ENCODE measurements at regions not wholly inside any gene's neighbourhood (a gene's known extent, or its start where the extent isn't known, plus 50 kb on each side); places are given as distances from the start of the nearest gene placed in this dataset.

GRCh38 chr9:135286961-135287360 lies 192.6 kb upstream of the PPP1R26 start:
- ChIA-PET CTCF (no interaction called here), POLR2A (no interaction called here)
- H3K27me3 Mint-ChIP-seq (ENCODE audit: insufficient read depth, unreplicated experiment) = peaks cover 51% of the 10 kb centered on the region
- H3K4me1 Mint-ChIP-seq (ENCODE audit: insufficient read depth, unreplicated experiment) = peaks cover 3% of the 10 kb centered on the region
- peaks cover 9% of the 10 kb centered on the region for H3K9me3 Mint-ChIP-seq (ENCODE audit: unreplicated experiment)
- H3K27ac Mint-ChIP-seq (ENCODE audit: low read depth, unreplicated experiment) = no peak overlapping the region
- TF ChIP-seq CTCF (IDR thresholded peaks at IDR 0.05; ENCODE audit: unreplicated experiment) = no peak
- H3K4me3 Mint-ChIP-seq (ENCODE audit: unreplicated experiment) = no peak overlapping the region
- no TSS peak for BruUV-seq (replicated peaks)
- intact Hi-C loops (cut with micrococcal nuclease) = no loop called here
- no peak for DNase-seq (ENCODE audit: unreplicated experiment)
- no peaks in the 10 kb centered on the region for H3K36me3 Mint-ChIP-seq (ENCODE audit: insufficient read depth, unreplicated experiment)

GRCh38 chr9:135287627-135288026 lies 192.0 kb upstream of the PPP1R26 start:
- Mint-ChIP-seq H3K4me1 (ENCODE audit: insufficient read depth, unreplicated experiment) (no peaks in the 10 kb centered on the region), H3K9me3 (ENCODE audit: unreplicated experiment) (peaks cover 9% of the 10 kb centered on the region), H3K27ac (ENCODE audit: low read depth, unreplicated experiment) (no peak overlapping the region), H3K4me3 (ENCODE audit: unreplicated experiment) (no peak overlapping the region), H3K36me3 (ENCODE audit: insufficient read depth, unreplicated experiment) (no peaks in the 10 kb centered on the region), H3K27me3 (ENCODE audit: insufficient read depth, unreplicated experiment) (peaks cover 51% of the 10 kb centered on the region)
- ChIA-PET CTCF (no interaction called here), POLR2A (no interaction called here)
- DNase-seq (ENCODE audit: unreplicated experiment) = no peak
- TF ChIP-seq CTCF (IDR thresholded peaks at IDR 0.05; ENCODE audit: unreplicated experiment) = no peak
- no TSS peak for BruUV-seq (replicated peaks)
- intact Hi-C loops (cut with micrococcal nuclease) = no loop called here

- no peak for DNase-seq (ENCODE audit: unreplicated experiment)
- Mint-ChIP-seq H3K36me3 (ENCODE audit: insufficient read depth, unreplicated experiment) (no peaks in the 10 kb centered on the region), H3K27ac (ENCODE audit: low read depth, unreplicated experiment) (no peak overlapping the region), H3K4me1 (ENCODE audit: insufficient read depth, unreplicated experiment) (no peaks in the 10 kb centered on the region), H3K9me3 (ENCODE audit: unreplicated experiment) (peaks cover 9% of the 10 kb centered on the region), H3K27me3 (ENCODE audit: insufficient read depth, unreplicated experiment) (peaks cover 47% of the 10 kb centered on the region), H3K4me3 (ENCODE audit: unreplicated experiment) (no peak overlapping the region)
- TF ChIP-seq CTCF (IDR thresholded peaks at IDR 0.05; ENCODE audit: unreplicated experiment) = no peak
- ChIA-PET POLR2A (no interaction called here), CTCF (no interaction called here)
- no TSS peak for BruUV-seq (replicated peaks)
- intact Hi-C loops (cut with micrococcal nuclease) = no loop called here
These were observed 191.5 kb upstream of the PPP1R26 start for GRCh38 chr9:135288054-135288453.

- no TSS peak for BruUV-seq (replicated peaks)
- peaks cover 36% of the 10 kb centered on the region for H3K27me3 Mint-ChIP-seq (ENCODE audit: insufficient read depth, unreplicated experiment)
These were observed 190.5 kb upstream of the PPP1R26 start for GRCh38 chr9:135289081-135289491.

More at GRCh38 chr9:135289081-135289491, 190.5 kb upstream of the PPP1R26 start:
- no peak for TF ChIP-seq CTCF (IDR thresholded peaks at IDR 0.05; ENCODE audit: unreplicated experiment)
- Mint-ChIP-seq H3K27ac (ENCODE audit: low read depth, unreplicated experiment) (no peak overlapping the region), H3K4me3 (ENCODE audit: unreplicated experiment) (no peak overlapping the region), H3K9me3 (ENCODE audit: unreplicated experiment) (peaks cover 9% of the 10 kb centered on the region), H3K36me3 (ENCODE audit: insufficient read depth, unreplicated experiment) (no peaks in the 10 kb centered on the region), H3K4me1 (ENCODE audit: insufficient read depth, unreplicated experiment) (no peaks in the 10 kb centered on the region)
- intact Hi-C loops (cut with micrococcal nuclease) = no loop called here
- CTCF ChIA-PET = interaction anchor here (0.5 kb wide), 1 partner anchor 177 kb away, joined by 3 read pairs; no protein-coding TSS in a partner anchor
- POLR2A ChIA-PET = no interaction called here
- DNase-seq (ENCODE audit: unreplicated experiment) = no peak

All from MCF 10A (cell line).